ENCODE measurements at regions not wholly inside any gene's neighbourhood (a gene's known extent, or its start where the extent isn't known, plus 50 kb on each side); places are given as distances from the start of the nearest gene placed in this dataset.
A peak's percentile ranks its signal among the peaks of the same experiment; 100 is the strongest.

DNA sequence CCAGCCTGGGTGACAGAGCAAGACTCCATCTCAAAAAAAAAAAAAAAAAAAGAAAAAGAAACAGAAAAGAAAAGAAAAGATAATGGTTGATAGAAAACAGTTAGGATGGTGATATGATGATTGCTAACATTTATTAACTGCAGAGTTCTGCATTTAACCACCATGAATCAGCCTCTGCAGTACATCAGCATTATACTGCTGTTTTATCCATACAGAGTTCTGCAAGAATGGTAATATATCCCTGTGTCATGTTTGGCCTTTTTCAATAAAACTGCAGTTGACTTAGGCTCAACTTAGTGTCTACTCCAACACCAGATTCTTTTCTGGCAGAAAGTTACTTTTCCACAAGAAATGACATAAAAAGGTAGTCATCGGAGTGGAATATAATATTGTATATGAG lies 62.6 kb downstream of the DUSP6 start:
- no peak for DNase-seq (ENCODE audit: low read depth)
- no peak overlapping the region for H3K4me3 ChIP-seq (ENCODE audit: low read length)
- no peak for TF ChIP-seq CTCF (IDR thresholded peaks at IDR 0.05; ENCODE audit: insufficient read depth, low read depth, low read length, missing control alignments)

DNA sequence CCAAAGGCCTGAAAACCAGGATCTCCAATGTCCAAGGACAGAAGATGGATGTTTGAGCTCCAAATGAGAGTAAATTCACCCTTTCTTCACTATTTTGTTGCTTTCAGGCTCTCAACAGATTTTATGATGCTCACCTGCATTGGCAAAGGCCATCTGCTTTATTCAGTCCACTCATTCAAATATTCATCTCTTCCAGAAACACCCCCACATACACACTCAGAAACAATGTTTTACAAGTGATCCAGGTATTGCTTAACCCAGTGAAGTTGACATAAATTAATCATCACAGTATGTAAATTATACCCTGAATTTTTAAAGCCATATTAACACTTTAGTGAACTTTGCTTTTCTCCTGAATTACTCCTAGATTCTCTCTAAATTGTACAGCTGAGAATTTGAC lies 63.3 kb downstream of the DUSP6 start:
- TF ChIP-seq CTCF (IDR thresholded peaks at IDR 0.05; ENCODE audit: insufficient read depth, low read depth, low read length, missing control alignments), result no peak
- peak; percentile 80 for DNase-seq (ENCODE audit: low read depth)
- H3K4me3 ChIP-seq (ENCODE audit: low read length), result no peak overlapping the region

GRCh38 chr12:89286501-89286900 lies 65.8 kb downstream of the DUSP6 start:
- no peak for TF ChIP-seq CTCF (IDR thresholded peaks at IDR 0.05; ENCODE audit: insufficient read depth, low read depth, low read length, missing control alignments)
- no peak for DNase-seq (ENCODE audit: low read depth)
- no peak overlapping the region for H3K4me3 ChIP-seq (ENCODE audit: low read length)

GRCh38 chr12:89281539-89281867 lies 70.8 kb downstream of the DUSP6 start:
- DNase-seq (ENCODE audit: low read depth), result no peak
- no peak for TF ChIP-seq CTCF (IDR thresholded peaks at IDR 0.05; ENCODE audit: insufficient read depth, low read depth, low read length, missing control alignments)
- H3K4me3 ChIP-seq (ENCODE audit: low read length), result no peak overlapping the region

DNA sequence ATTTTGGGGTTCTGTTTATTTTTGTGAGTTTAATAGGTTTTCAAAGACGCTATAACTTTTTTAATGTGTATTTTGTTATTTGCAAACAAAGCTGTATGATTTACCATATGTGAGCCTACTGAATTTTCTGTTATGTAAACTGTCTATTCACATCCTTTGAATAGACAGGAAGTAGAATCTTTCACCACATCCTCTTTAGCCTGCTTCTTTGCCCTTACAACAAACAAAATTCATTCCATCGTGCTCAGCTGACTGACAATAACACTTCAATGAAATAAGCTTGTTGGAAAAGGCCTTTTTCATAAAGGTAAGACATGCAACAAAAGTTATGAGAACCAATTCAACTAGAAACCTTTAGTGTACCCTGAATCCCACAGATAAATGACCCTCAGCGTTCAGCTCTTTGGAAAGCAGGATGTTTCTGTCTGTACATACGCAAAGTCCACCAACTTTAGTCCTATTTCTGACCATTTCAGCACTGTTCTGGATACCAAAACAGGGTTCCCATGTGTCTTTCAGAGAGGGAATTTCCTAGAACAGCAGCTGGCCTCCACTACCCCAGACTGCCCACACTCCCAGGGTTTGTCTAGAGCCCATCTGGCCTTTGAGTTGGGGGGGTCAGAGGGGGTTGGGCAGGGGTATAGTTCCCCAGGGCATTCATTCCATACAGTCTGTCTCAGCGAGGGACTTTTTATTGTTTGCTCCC lies 71.3 kb downstream of the DUSP6 start:
- H3K4me3 ChIP-seq (ENCODE audit: low read length), result no peak overlapping the region
- no peak for TF ChIP-seq CTCF (IDR thresholded peaks at IDR 0.05; ENCODE audit: insufficient read depth, low read depth, low read length, missing control alignments)
- DNase-seq (ENCODE audit: low read depth), result peak; percentile 20

- no peak for DNase-seq (ENCODE audit: low read depth)
- no peak for TF ChIP-seq CTCF (IDR thresholded peaks at IDR 0.05; ENCODE audit: insufficient read depth, low read depth, low read length, missing control alignments)
- no peak overlapping the region for H3K4me3 ChIP-seq (ENCODE audit: low read length)
These were observed 72.8 kb downstream of the DUSP6 start for GRCh38 chr12:89279499-89279898.

DNA sequence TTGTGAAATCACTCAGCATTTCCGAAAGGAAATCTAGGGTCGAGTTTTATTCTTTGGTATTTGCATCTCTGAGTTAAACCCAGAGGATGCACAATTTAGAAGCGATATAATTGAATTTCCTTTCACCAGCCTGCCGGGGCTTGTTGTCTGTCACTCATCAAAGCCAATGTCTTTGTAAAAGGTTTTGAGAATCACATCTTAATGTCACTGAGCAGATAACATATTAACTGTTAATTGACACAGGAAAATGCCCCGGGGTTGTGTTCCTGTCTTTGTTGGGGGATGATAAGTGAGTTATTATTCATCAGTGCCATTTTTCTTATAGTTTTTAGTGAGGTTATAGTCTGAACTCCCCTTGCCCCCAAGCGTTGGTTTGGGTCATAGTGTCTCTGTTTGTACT lies 73.4 kb downstream of the DUSP6 start:
- no peak overlapping the region for H3K4me3 ChIP-seq (ENCODE audit: low read length)
- DNase-seq (ENCODE audit: low read depth), result no peak
- TF ChIP-seq CTCF (IDR thresholded peaks at IDR 0.05; ENCODE audit: insufficient read depth, low read depth, low read length, missing control alignments), result no peak

All from epithelial cell of esophagus (primary cell).